Caco-2 (cell line): ENCODE measurements at regions not wholly inside any gene's neighbourhood (a gene's known extent, or its start where the extent isn't known, plus 50 kb on each side); places are given as distances from the start of the nearest gene placed in this dataset.
A peak's percentile ranks its signal among the peaks of the same experiment; 100 is the strongest.

Source experiments
- BruUV-seq: library from RNA; stranded (reverse); fragments of 400-500 nt; replicated peaks from 2 replicates; lab custom pipeline; 2021; lab: Mats Ljungman, UMichigan
- CTCF ChIA-PET: fragments of 300-600 bp; sonication (Branson Sonifier 250); formaldehyde crosslinking; loops from one replicate; lab custom pipeline; 2022; ENCODE audit warnings: antibody characterized with exemption; lab: Charles Lee
- POLR2A ChIA-PET: fragments of 300-600 bp; sonication (Branson Sonifier 250); formaldehyde crosslinking; loops from one replicate; lab custom pipeline; 2022; ENCODE audit warnings: antibody characterized with exemption; lab: Charles Lee
- DNase-seq, 2 experiments: peaks; one replicate each; pipeline versions ENCODE4 v3.0.0 to v3.0.0-alpha.2; 2020 to 2022
- H3K27me3 ChIP-seq: replicated peaks from 2 replicates; pipeline ENCODE4 v1.6.0; 2011; ENCODE audit warnings: low read length; ENCODE audit not compliant: control insufficient read depth, insufficient read depth
- H3K36me3 ChIP-seq: 2 replicates; pipeline ENCODE4 v1.5.1; 2011; ENCODE audit warnings: low read length; ENCODE audit not compliant: control insufficient read depth, insufficient read depth
- H3K4me1 ChIP-seq: fragments of 250-450 bp; sonication (Bioruptor Pico); 2 replicates; pipeline ENCODE4 v1.5.1; 2020; ENCODE audit warnings: mild to moderate bottlenecking
- H3K4me3 ChIP-seq: 2 replicates; pipeline ENCODE4 v1.5.1; 2011; ENCODE audit warnings: low read depth, mild to moderate bottlenecking, control low read depth, low read length
- H3K9me3 ChIP-seq: fragments of 250-450 bp; sonication (Bioruptor Pico); 2 replicates; pipeline ENCODE4 v1.5.1; 2020; ENCODE audit warnings: mild to moderate bottlenecking, moderate library complexity
- H3K27ac Mint-ChIP-seq: one replicate; pipeline ENCODE4 v1.8.0; 2022; ENCODE audit warnings: mixed read lengths; ENCODE audit not compliant: unreplicated experiment
- H3K27me3 Mint-ChIP-seq: one replicate; pipeline ENCODE4 v1.8.0; 2022; ENCODE audit warnings: mixed read lengths; ENCODE audit not compliant: insufficient read depth, unreplicated experiment
- H3K36me3 Mint-ChIP-seq: one replicate; pipeline ENCODE4 v1.8.0; 2022; ENCODE audit warnings: mild to moderate bottlenecking, mixed read lengths; ENCODE audit not compliant: insufficient read depth, unreplicated experiment
- H3K4me1 Mint-ChIP-seq: one replicate; pipeline ENCODE4 v1.8.0; 2022; ENCODE audit warnings: low read depth, mixed read lengths; ENCODE audit not compliant: unreplicated experiment
- H3K4me3 Mint-ChIP-seq: one replicate; pipeline ENCODE4 v1.8.0; 2022; ENCODE audit warnings: mild to moderate bottlenecking, moderate library complexity, mixed read lengths; ENCODE audit not compliant: unreplicated experiment
- H3K9me3 Mint-ChIP-seq: one replicate; pipeline ENCODE4 v1.8.0; 2022; ENCODE audit warnings: mixed read lengths; ENCODE audit not compliant: unreplicated experiment
- CTCF ChIP-seq, 2 experiments: fragments of 200-600 bp in 1 of 2; IDR thresholded peaks; 1 replicate in 1 of 2; 2 replicates in 1 of 2; pipeline versions ENCODE4 v1.5.1 to v1.8.0; 2011 to 2022; ENCODE audit warnings: antibody characterized with exemption in 1 of 2, control low read depth in 1 of 2, inconsistent platforms in 1 of 2, low read depth in 1 of 2, low read length in 1 of 2, mild to moderate bottlenecking in 1 of 2, moderate library complexity in 1 of 2; ENCODE audit not compliant: insufficient read depth in 1 of 2, severe bottlenecking in 1 of 2, unreplicated experiment in 1 of 2
- intact Hi-C: fragments of 100-400 bp; cut with micrococcal nuclease; formaldehyde crosslinking; loops from one replicate; pipeline ENCODE4 v1.10.0; 2022; ENCODE audit not compliant: unreplicated experiment

DNA sequence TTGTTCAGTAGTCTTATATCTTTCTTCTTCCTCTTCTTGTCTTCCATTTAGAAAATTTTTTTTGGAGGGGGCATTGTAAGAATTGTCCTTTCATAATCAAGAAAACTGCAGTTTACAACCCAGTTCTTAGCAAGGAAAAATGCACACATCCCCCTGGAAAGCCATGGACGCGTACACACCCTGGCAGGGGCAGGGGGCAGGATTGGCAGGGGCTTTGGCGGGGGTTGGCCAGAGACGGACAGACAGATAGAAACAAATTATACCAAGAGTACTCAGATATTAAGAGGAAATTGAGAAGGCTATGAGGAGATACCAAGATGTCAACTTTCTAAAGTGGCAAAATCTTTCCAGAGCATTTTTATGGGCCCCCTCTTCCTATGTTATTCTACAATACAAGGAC, 322.5 kb upstream of the CPXCR1 start:
- Mint-ChIP-seq H3K27me3 (no peaks in the 10 kb centered on the region), H3K4me3 (no peak overlapping the region), H3K27ac (no peak overlapping the region), H3K4me1 (no peaks in the 10 kb centered on the region), H3K9me3 (no peaks in the 10 kb centered on the region), H3K36me3 (no peaks in the 10 kb centered on the region)
- Histone ChIP-seq H3K27me3 (no peaks in the 10 kb centered on the region), H3K9me3 (no peaks in the 10 kb centered on the region), H3K4me1 (no peaks in the 10 kb centered on the region), H3K36me3 (no peaks in the 10 kb centered on the region), H3K4me3 (no peak overlapping the region)
- CTCF ChIA-PET: no interaction called here
- TF ChIP-seq CTCF (IDR thresholded peaks at IDR 0.05; ENCODE audit: insufficient read depth in 1 of 2, low read depth in 1 of 2, low read length in 1 of 2, severe bottlenecking in 1 of 2, unreplicated experiment in 1 of 2): no peak
- intact Hi-C loops: loop anchor here (10.0 kb wide), 1 partner anchor 290 kb away; no protein-coding TSS in a partner anchor
- DNase-seq: no peak
- BruUV-seq: no TSS peak
- POLR2A ChIA-PET: no interaction called here

DNA sequence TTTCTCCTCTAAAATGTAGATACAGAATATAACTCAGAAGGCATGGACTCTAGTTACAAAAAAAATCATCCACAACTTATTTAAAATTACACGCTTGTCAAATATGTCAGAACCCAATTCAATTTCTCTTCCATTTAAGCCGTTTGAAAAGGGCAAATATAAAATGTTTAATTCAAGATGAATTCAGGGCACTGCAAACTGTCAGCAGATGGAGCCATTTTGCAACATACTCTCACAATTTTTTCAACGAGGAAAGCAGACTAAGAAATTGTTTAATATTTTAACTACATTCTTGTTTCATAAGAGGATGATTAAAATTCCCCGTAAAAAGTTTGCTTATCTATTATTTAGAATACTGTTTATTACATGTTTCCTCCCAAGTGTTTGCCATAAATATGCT, 321.3 kb upstream of the CPXCR1 start:
- intact Hi-C loops: loop anchor here (1.0 to 10.0 kb wide), 4 partner anchors 179 to 455 kb away; no protein-coding TSS in a partner anchor
- peak in 1 of 2 experiments; percentile 9 for DNase-seq
- no peaks in the 10 kb centered on the region for H3K27me3 Mint-ChIP-seq
- ChIA-PET POLR2A (no interaction called here), CTCF (no interaction called here)
- TF ChIP-seq CTCF (IDR thresholded peaks at IDR 0.05; ENCODE audit: insufficient read depth in 1 of 2, low read depth in 1 of 2, low read length in 1 of 2, severe bottlenecking in 1 of 2, unreplicated experiment in 1 of 2): peak in 1 of 2 experiments; percentile 28
- H3K27ac Mint-ChIP-seq: no peak overlapping the region
- H3K4me1 ChIP-seq: no peaks in the 10 kb centered on the region
- no peaks in the 10 kb centered on the region for H3K27me3 ChIP-seq
- H3K4me3 Mint-ChIP-seq: no peak overlapping the region
- no peaks in the 10 kb centered on the region for H3K4me1 Mint-ChIP-seq
- H3K36me3 Mint-ChIP-seq: no peaks in the 10 kb centered on the region
- no peaks in the 10 kb centered on the region for H3K36me3 ChIP-seq
- H3K4me3 ChIP-seq: no peak overlapping the region
- H3K9me3 Mint-ChIP-seq: no peaks in the 10 kb centered on the region
- no TSS peak for BruUV-seq
- H3K9me3 ChIP-seq: no peaks in the 10 kb centered on the region

DNA sequence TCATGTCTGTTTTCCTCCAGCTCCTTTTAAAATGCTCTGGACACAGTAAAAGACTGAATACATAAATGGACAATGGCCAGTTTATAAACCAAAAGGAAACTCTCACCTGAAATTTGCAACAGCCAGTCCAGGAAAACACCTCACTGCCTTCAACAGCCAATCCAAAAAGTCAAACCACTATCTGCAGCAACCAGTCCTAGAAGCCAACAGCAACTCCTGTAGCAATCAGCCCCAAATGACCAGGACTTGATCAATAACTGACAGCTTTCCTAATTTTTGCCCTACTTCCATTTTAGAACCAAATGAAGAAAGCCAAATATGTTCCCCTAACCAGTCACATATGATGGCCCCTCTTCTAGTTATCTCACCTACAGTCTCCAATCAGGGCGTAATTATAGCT, 309.5 kb upstream of the CPXCR1 start:
- H3K27ac Mint-ChIP-seq: no peak overlapping the region
- no peak overlapping the region for H3K4me3 ChIP-seq
- intact Hi-C loops: no loop called here
- H3K27me3 Mint-ChIP-seq: no peaks in the 10 kb centered on the region
- no TSS peak for BruUV-seq
- H3K27me3 ChIP-seq: no peaks in the 10 kb centered on the region
- H3K4me1 Mint-ChIP-seq: no peaks in the 10 kb centered on the region
- CTCF ChIA-PET: no interaction called here
- H3K4me3 Mint-ChIP-seq: no peak overlapping the region
- POLR2A ChIA-PET: no interaction called here
- DNase-seq: no peak
- no peaks in the 10 kb centered on the region for H3K36me3 ChIP-seq
- peaks cover 21% of the 10 kb centered on the region for H3K9me3 Mint-ChIP-seq
- H3K4me1 ChIP-seq: no peaks in the 10 kb centered on the region
- no peaks in the 10 kb centered on the region for H3K9me3 ChIP-seq
- peaks cover 4% of the 10 kb centered on the region for H3K36me3 Mint-ChIP-seq
- no peak for TF ChIP-seq CTCF (IDR thresholded peaks at IDR 0.05; ENCODE audit: insufficient read depth in 1 of 2, low read depth in 1 of 2, low read length in 1 of 2, severe bottlenecking in 1 of 2, unreplicated experiment in 1 of 2)
